ENCODE measurements at regions not wholly inside any gene's neighbourhood (a gene's known extent, or its start where the extent isn't known, plus 50 kb on each side); places are given as distances from the start of the nearest gene placed in this dataset.

GRCh38 chr13:26847281-26847680 is 86.7 kb upstream of the GPR12 start:
- no peak for TF ChIP-seq CTCF (IDR thresholded peaks at IDR 0.05)
- TF ChIP-seq POLR2AphosphoS5 (IDR thresholded peaks at IDR 0.05) = no peak
- TF ChIP-seq POLR2A (IDR thresholded peaks at IDR 0.05) = no peak
- no peak for TF ChIP-seq EP300 (IDR thresholded peaks at IDR 0.05; ENCODE audit: low read depth)

All from transverse colon (tissue), 4 donors.